ENCODE measurements at regions not wholly inside any gene's neighbourhood (a gene's known extent, or its start where the extent isn't known, plus 50 kb on each side); places are given as distances from the start of the nearest gene placed in this dataset.
"Not testable (repeated sequence)": the region's sequence is repeated elsewhere in the genome, so short reads cannot be mapped to it uniquely, and the experiment has no call there.

DNA sequence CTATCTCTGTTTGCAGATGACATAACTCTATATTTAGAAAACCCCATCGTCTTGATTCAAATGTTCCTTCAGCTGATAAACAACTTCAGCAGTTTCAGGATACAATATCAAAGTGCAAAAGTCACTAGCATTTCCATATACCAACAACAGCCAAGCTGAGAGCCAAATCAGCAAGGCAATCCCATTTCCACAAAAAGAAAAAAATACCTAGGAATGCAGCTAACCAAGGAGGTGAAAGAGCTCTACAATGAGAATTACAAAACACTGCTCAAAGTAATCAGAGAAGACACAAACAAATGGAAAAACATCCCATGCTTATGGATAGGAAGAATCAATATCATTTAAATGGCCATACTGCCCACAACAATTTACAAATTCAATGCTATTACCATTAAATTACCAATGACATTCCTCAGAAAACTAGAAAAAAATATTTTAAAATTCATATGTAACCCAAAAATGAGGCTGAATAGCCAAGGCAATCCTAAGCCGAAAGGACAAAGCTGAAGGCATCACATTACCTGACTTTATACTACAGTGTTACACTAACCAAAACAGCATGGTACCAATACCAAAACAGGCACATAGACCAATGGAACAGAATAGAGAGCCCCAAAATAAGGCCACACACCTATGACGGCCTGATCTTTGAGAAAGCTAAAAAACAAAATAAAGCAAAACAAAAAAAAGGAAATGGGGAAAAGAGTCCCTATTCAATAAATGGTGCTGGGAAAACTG, 901.7 kb downstream of the LRFN5 start:
- DNase-seq (ENCODE audit: low spot score): no peak

DNA sequence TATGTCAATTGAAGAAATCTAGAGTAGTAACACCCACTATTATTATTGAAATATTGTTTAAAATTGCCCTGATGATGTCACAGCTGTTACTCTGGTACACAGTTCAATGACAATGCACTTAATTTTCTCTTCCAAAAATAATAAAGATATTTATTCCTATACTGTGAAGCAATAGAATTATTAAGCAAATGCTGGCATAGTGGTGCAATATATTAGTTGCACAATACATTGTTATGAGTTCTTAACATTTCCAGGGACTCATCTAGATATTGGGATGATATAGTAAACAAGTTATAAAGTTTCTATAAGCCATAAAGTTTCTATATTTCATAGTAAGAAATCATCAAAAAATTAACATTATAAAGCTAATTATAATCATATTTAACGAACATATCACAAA, 897.8 kb downstream of the LRFN5 start:
- no peak for DNase-seq (ENCODE audit: low spot score)

DNA sequence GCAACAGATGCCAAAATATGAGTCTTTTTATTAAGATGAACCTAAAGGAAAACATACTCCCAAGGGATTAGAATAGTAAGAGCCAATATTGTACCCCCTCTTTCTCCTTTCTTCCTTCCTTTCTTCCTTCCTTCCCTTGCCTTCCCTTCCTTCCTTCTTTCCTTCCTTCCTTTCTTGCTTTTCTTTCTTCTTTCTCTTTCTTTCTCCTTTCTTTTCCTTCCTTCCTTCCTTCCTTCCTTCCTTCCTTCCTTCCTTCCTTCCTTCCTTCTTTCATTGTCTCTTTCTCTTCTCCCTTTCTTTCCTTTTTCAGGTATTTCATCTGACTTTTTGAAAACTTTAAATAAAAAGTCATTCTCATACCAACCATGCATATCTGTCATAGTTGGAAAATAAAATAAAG, 892.5 kb downstream of the LRFN5 start:
- no peak for DNase-seq (ENCODE audit: low spot score)

DNA sequence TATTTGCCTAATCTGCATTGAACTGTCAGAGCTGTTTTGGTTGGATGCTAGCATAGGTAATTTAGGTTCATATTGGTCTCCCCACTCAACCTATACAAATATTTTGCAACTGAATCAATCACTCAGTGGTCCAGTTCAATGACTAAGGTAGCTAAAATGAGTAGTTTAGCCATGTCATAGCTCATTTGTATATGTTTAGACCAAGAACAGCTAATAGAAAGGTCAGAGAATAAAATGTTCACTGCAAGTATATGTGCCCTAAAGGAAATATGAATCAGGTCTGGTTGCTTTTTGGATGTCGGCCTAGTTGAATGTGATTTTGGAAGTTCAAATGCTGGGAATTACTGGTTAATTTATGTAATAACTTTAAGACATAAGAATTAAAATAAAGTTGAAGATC, 883.9 kb downstream of the LRFN5 start:
- DNase-seq (ENCODE audit: low spot score): no peak

DNA sequence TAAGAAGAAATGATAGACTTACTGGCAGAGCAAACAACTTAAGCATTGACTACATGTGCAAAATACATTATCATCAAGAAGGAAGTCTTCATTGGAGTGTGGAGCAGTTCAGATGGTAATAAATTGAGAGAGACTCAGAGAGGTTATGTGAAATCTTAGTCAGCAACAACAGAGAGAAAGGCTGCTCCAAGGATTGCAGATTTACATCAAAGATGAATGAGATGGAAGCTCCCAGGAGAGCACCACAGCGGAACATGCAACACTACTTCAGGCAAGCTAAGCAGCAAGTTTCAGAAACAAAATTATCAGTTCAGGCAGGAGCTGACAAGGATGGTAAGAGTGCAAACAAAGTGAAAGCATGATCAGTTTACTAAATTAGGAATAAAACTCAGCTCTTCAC, 882.3 kb downstream of the LRFN5 start:
- no peak for DNase-seq (ENCODE audit: low spot score)

DNA sequence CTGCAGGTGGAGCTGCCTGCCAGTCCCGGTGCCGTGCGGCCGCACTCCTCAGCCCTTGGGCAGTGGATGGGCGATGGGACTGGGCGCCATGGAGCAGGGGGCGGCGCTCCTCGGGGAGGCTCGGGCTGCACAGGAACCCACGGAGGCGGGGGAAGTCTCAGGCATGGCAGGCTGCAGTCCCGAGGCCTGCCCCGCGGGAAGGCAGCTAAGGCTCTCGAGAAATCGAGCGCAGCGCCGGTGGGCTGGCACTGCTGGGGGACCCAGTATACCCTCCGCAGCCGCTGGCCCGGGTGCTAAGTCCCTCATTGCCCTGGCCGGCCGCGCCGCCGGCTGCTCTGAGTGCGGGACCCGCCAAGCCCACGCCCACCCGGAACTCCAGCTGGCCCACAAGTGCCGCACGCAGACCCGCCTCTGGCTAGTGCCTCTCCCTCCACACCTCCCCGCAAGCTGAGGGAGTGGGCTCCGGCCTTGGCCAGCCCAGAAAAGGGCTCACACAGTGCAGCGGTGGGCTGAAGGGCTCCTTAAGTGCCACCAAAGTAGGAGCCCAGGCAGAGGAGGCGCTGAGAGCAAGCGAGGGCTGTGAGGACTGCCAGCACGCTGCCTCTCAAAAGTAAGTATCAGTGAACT, 875.8 kb downstream of the LRFN5 start:
- not testable (repeated sequence) for DNase-seq (ENCODE audit: low spot score)

DNA sequence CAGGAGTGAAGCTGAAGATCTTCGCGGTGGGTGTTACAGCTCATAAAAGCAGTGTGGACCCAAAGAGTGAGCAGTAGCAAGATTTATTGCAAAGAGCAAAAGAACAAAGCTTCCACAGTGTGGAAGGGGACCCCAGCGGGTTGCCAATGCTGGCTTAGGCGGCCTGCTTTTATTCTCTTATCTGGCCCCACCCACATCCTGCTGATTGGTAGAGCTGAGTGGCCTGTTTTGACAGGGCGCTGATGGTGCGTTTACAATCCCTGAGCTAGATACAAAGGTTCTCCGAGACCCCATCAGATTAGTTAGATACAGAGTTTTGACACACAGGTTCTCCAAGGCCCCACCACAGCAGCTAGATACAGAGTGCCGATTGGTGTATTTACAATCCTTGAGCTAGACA, 875.0 kb downstream of the LRFN5 start:
- not testable (repeated sequence) for DNase-seq (ENCODE audit: low spot score)

DNA sequence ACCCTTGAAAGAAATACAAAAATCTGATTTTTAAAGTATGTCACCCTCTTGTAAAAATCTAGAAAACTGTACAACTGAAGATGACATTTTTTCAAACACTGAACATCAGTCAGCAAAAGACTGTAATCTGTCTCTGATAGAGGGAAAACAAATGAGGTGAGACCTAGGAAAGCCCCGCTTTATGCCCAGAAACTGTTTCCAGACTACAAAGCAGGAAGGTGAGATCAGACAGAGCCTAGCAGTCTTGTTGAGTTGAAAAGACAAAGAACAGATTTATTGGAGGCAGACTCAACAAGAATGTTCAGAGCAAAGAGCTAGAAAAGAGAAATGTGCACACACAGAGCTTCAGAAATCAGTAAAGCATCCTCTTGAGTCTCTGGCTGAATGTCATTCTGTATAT, 873.6 kb downstream of the LRFN5 start:
- no peak for DNase-seq (ENCODE audit: low spot score)

DNA sequence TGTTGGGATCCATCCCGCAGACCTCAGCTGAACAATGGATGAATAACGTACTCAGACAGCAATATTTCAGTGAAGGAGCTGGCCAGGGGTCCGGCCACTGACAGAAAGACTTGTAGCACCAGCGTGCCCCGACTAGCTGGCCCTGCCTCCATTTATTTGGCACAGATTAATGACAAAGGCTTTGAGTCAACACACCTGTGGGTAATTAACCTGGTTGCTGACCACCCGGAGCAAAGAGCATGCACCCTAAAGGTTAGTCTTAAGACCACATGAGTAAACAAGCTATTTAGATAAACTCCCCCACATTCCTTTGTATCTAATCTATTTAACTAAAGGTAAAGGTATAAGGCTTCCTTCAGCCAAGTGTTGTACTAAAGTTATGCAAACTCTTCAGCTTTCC, 868.6 kb downstream of the LRFN5 start:
- DNase-seq (ENCODE audit: low spot score): no peak

DNA sequence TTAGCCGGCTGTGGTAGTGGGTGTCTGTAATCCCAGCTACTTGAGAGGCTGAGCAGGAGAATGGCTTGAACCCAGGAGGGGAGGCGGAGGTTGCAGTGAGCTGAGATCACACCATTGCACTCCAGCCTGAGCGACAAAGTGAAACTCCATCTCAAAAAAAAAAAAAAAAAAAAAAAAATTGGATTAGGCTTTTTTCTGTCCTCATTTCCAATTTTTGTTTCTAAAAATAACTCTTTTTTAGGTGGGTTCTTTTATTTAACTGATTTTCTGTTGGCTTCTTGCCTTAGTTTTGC, 863.7 kb downstream of the LRFN5 start:
- no peak for DNase-seq (ENCODE audit: low spot score)

DNA sequence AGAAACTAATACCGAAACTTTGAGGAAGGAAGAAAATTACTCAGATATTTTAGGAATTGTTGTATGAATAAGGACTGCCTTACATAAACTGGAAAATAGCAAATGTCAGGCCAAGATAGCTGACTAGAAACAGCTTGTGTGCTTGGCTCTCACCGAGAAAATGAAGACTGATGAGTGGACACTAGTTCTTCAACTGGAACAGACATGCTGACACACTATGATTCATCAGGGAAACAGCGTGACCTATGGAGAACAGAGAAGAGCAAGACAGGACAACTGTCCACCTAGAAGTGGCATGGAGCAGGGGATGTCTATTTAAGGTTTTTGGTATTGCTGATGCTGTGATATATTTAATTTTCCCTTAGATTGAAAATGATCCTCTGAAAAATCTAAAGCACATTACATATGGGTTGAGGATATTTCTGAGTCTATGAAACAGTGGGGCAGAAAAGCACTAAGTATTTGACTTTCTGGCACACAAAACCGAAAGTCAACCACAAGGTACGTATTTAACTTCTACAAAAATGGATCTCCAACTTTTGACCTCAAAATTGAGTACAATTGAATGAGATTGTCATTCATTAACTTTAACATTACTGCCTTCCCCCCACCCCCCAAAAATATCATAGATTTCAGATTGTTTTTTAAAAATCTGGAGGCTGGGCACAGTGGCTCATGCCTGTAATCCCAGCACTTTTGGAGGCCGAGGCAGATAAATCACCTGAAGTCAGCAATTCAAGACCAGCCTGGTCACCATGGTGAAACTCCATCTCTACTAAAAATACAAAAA, 863.2 kb downstream of the LRFN5 start:
- no peak for DNase-seq (ENCODE audit: low spot score)

DNA sequence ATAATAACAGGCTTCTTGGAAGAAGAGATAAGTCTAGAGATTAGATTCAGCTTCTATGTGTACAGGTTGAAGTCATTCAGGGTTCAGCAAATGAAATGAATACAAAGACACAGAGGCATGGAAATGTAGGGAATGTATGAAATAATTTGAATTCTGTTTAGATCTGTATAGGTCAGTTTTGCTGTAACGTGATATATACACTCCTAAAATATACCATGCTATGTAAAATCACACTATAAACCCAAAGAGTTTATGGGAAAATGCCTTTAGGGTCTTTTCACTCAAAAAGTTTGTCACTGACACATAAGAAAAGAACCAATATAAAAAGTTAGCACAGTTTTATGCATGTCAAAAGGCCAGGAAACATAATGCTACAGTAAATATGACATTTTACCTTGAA, 854.0 kb downstream of the LRFN5 start:
- no peak for DNase-seq (ENCODE audit: low spot score)

DNA sequence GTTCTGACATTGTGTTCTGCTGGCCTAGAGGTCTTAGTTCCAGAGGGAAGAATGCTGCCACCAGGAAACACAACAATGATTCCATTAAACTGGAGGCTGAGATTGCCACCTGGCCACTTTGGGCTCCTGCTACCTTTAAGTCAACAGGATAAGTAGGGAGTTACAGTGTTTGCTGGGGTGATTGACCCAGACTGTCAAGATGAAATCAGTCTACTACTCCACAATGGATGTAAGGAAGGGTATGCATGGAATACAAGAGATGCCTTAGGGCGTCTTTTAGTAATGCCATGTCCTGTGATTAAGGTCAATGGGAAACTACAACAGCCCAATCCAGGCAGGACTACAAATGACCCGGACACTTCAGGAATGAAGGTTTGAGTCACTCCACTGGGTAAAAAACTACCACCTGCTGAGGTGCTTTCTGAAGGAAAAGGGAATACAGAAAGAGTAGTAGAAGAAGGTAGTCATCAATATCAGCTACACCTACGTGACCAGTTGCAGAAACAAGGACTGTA, 852.6 kb downstream of the LRFN5 start:
- no peak for DNase-seq (ENCODE audit: low spot score)

DNA sequence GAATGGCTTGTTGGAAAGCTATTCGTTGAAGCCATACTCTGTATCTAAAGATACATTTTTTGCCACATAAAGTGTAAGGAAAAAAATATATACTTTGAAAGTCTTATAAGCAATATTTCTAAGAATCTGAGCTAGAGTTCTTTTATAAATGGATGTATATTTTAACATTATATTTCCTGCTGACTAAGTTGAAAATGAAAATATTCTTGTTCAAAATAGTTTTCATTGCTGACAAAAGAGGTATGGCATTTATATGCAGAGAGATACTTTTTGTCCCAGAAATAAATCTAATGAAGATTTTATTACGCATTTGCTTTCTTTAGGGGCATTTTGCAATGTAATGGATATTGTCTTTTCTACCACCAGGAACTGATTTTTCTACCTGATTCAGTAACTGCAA, 834.9 kb downstream of the LRFN5 start:
- DNase-seq (ENCODE audit: low spot score): no peak

DNA sequence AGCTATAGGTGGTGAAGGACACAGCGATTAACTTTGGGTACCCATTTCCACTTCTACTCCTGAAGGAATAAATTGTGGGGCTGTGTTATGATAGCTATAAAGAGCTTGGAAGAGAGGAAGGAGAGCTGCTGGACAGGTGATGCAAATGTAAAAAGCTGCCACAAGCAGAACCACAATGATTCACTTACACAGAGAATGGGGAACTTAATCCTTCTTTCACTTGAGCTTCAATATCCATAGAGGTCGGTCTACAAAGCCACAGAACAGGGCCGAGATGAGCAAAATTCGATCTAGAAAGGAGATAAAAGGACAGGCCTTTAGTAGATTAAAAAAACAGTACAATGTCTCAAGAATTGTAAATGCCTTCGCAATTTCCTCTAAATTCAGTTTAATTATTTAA, 831.1 kb downstream of the LRFN5 start:
- no peak for DNase-seq (ENCODE audit: low spot score)

DNA sequence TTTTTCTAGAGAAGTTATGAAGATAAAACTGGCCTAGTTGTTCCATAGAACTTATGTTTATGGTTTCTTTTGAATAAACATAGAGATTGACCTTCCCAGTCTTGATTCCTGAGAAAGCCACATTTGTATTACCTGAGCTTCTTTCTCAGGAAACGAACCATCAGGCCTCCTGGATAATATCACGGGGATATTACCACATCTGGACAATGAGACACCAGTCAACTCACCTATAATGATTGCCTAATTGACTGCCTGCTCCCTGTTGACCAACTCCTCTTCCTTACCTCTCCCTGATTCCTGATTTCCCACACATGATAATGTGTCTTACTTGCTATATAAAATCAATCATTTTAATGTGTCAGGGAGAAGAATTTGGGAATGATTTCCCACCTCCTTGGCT, 822.7 kb downstream of the LRFN5 start:
- DNase-seq (ENCODE audit: low spot score): no peak

DNA sequence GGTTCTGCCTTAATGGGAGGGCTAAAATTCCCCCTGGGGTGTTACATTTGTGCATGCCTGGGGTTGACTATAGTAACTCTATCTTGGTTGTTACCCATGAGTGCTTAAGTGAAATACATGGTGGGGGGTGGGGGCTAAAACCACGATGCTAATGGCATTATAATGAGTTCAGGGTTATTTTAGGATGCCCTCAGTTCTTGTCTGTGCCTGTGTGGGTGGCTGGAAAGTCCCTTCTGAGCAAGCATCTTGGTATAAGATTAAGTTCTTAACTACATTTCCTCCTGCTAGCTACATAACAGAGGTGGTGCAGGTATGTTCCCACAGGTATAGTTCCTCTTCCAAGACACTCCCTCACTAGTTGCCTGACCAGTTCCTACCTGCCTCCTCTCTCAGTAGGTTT, 822.3 kb downstream of the LRFN5 start:
- no peak for DNase-seq (ENCODE audit: low spot score)

DNA sequence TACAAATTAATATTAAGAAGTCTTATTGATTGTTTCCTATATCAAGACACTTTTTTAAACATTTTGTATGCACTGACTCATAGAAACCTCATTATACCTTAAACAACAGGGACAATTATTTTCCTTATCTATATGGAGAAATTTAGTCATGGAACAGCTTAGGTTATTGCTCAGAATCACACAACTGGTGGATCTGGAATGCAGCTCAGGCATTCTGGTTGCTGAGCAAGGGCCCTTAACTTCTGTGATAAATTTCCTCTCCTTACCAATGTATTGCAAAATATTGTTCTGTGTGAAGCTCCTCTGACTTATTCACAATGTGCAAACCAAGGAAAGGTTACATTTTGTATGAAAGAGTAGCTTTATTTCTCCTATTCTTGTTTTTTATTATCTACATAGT, 817.8 kb downstream of the LRFN5 start:
- DNase-seq (ENCODE audit: low spot score): no peak

DNA sequence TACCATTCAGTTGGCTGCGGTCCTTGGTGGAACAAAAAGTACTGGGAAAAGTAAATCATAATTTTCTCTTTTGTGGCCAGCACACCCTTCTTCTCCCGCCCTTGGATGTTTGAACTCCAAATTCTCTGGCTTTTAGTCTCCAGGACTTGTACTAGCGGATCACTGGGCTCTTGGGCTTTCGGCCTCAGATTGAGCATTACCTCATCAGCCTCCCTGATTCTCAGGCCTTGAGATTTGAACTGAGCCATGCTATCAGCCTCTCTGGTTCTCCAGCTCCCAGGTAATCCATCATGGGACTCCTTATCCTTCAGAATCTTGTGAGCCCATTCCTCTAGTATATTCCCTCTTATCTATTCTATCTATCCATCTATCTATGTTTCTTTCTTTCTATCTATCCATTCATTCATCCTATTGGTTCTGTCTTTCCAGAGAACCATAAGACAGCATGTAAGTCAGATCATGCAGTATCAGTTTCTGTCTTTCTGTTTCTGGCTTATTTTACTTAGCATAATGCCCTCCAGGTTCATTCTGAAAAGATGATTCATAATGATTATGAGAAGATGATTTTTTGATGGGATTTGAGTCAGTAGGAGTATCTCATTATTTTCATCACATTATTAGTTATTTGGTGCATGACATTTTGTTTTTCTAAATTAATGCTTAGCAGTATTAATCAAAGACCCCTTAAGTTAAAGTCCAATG, 814.9 kb downstream of the LRFN5 start:
- DNase-seq (ENCODE audit: low spot score): no peak

DNA sequence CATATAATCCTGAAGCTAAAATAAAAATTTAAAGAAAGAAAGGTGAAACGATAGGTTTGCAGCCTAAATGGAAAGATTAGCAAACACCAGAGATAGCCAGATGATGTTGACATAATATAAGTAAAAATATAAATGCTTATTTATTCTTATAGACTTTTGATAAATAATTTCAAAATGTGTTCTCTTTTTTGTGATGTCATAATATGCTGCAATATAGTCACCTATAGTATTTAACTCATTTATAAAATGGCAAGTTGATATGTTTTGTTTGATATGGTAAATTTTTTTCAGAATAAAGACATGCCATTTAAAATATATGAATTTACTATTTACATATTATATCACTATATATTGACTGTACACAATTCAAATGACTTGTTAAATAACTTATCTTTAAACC, 813.4 kb downstream of the LRFN5 start:
- no peak for DNase-seq (ENCODE audit: low spot score)

DNA sequence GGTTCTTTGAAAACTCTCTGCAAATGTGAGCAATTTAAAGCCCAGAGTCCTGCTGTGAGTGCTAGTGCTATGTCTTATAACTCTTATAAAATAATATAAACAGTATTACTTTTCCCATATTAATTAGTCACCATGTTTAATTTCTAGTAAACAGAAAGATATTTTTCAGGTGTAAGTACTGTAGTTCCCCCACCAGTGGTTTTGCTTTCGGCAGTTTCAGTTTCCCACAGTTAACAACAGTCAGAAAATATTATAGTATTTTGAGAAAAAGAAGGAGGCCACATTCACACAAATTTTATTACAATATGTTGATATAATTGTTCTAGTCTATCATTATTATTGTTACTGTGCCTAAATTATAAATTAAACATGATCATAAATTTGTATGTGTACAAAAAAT, 800.5 kb downstream of the LRFN5 start:
- DNase-seq (ENCODE audit: low spot score): no peak

DNA sequence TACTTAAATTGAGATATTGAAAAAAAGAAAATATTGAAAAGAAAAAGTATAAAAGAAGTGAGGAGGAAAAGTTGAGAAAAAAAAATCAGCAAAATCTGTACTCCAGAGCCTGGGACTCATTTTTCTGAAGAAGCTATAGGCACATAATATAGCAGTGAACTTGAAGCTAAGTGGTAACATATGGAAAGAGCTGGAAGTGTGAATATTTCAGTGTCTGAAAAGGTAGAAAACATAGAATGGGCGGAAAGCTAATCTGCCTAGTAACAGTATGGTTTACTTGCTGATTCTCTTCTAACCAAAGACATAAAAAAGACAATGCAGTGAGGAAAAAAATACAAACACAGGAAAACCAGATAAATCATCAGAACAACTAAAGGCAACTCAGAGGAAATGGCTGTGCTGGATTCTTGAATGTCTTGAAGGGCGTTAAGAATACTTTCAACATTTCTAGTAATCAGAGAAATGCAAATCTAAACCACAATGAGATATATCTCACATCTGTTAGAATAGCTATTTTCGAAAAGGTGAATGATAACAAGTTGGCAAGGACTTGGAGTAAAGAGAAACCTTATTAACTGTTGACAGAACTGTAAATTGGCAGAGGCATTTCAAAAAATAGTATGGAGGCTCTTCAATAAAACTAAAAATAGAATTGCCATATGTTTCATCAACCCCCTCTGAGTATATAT, 784.6 kb downstream of the LRFN5 start:
- DNase-seq (ENCODE audit: low spot score): no peak
